KMS-11 (cell line): ENCODE measurements at regions not wholly inside any gene's neighbourhood (a gene's known extent, or its start where the extent isn't known, plus 50 kb on each side); places are given as distances from the start of the nearest gene placed in this dataset.

Experiments
- H2AFZ ChIP-seq: fragments of 200-600 bp; sonication (generic); 2 replicates; pipeline ENCODE4 v1.6.1; 2016; ENCODE audit warnings: antibody characterized with exemption, mixed run types, low read depth
- H3K27ac ChIP-seq: fragments of 200-600 bp; sonication (generic); 2 replicates; pipeline ENCODE4 v1.6.1; 2016; ENCODE audit warnings: mild to moderate bottlenecking, mixed run types
- H3K27me3 ChIP-seq: fragments of 200-600 bp; sonication (generic); 2 replicates; pipeline ENCODE4 v1.6.1; 2017; ENCODE audit warnings: mild to moderate bottlenecking, low read depth, mixed run types, moderate library complexity; ENCODE audit not compliant: insufficient read depth
- H3K36me3 ChIP-seq: fragments of 200-600 bp; sonication (generic); 2 replicates; pipeline ENCODE4 v1.6.1; 2017; ENCODE audit warnings: mild to moderate bottlenecking, mixed run types; ENCODE audit not compliant: insufficient read depth
- H3K4me1 ChIP-seq: fragments of 200-600 bp; sonication (generic); 2 replicates; pipeline ENCODE4 v1.6.1; 2016; ENCODE audit warnings: mild to moderate bottlenecking, low read depth, mixed run types; ENCODE audit not compliant: poor library complexity, severe bottlenecking
- H3K4me2 ChIP-seq: fragments of 200-600 bp; sonication (generic); 2 replicates; pipeline ENCODE4 v1.7.0; 2016; ENCODE audit warnings: mild to moderate bottlenecking, mixed run types
- H3K4me3 ChIP-seq: fragments of 200-600 bp; sonication (generic); IDR thresholded peaks from 2 replicates; pipeline ENCODE4 v1.6.1; 2017; ENCODE audit warnings: low read depth, low read length, mixed read lengths; ENCODE audit not compliant: insufficient read depth
- H3K79me2 ChIP-seq: fragments of 200-600 bp; sonication (generic); 2 replicates; pipeline ENCODE4 v1.6.1; 2016; ENCODE audit warnings: low read depth, mixed run types; ENCODE audit not compliant: insufficient read depth
- H3K9ac ChIP-seq: fragments of 200-600 bp; sonication (generic); 2 replicates; pipeline ENCODE4 v1.6.1; 2016; ENCODE audit warnings: mild to moderate bottlenecking, mixed run types
- H4K20me1 ChIP-seq: fragments of 200-600 bp; sonication (generic); 2 replicates; pipeline ENCODE4 v1.6.1; 2016; ENCODE audit warnings: mild to moderate bottlenecking, mixed run types; ENCODE audit not compliant: insufficient read depth
- TF ChIP-seq, protein P1 (sequence below): fragments of 200-600 bp; sonication (generic); conservative IDR thresholded peaks from 2 replicates; pipeline ENCODE4 v1.6.1; 2017; ENCODE audit warnings: low read depth, mild to moderate bottlenecking, antibody characterized with exemption, low read length, moderate library complexity, mixed read lengths

DNA sequence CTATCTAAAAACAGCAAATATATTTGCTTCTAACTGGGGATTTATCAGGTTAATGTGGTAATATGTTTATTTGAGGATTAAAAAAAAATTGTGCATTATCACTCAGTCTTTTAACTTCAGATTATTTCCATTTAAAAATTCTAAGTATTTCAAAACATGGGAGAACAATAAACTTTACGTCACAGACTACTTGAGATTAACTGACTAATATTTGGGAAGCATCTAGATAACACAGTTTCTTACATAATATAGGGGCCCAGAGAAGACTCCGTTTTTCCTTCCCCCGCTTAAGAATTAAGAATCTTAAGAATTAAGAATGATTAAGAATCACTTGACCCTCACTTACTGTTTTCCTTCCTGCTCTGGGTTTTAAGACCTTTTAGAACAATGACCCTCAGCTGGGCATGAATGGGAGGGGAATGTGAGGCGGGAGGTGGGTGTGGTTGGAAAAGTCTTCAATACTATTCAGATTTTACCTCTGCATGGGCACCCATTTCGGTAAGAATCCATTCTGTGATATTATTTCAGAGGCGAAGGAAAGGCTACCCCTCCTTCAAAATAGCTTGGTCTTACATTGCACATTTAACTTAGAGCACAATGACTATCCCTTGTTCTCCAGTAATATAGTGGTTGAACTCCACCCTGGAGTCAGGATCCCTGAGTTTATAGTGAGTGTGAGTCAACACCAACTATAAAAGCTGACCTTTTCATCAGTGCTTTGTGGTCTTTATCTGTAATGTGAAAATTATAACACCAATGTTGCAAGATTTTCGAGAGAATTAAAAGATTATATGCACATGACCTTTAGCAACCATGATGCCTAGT, 821.3 kb downstream of the USP25 start:
- Histone ChIP-seq H3K36me3 (no peaks in the 10 kb centered on the region), H3K27ac (peak overlapping the region; percentile 8; the same call in 1 of the 2 replicates), H3K4me1 (no peaks in the 10 kb centered on the region), H3K79me2 (no peaks in the 10 kb centered on the region), H2AFZ (no peak overlapping the region), H3K9ac (no peak overlapping the region), H3K4me3 (no peak overlapping the region), H3K27me3 (no peaks in the 10 kb centered on the region), H4K20me1 (no peaks in the 10 kb centered on the region), H3K4me2 (no peak overlapping the region)
- TF ChIP-seq, protein P1, sequence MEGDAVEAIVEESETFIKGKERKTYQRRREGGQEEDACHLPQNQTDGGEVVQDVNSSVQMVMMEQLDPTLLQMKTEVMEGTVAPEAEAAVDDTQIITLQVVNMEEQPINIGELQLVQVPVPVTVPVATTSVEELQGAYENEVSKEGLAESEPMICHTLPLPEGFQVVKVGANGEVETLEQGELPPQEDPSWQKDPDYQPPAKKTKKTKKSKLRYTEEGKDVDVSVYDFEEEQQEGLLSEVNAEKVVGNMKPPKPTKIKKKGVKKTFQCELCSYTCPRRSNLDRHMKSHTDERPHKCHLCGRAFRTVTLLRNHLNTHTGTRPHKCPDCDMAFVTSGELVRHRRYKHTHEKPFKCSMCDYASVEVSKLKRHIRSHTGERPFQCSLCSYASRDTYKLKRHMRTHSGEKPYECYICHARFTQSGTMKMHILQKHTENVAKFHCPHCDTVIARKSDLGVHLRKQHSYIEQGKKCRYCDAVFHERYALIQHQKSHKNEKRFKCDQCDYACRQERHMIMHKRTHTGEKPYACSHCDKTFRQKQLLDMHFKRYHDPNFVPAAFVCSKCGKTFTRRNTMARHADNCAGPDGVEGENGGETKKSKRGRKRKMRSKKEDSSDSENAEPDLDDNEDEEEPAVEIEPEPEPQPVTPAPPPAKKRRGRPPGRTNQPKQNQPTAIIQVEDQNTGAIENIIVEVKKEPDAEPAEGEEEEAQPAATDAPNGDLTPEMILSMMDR: no peak

DNA sequence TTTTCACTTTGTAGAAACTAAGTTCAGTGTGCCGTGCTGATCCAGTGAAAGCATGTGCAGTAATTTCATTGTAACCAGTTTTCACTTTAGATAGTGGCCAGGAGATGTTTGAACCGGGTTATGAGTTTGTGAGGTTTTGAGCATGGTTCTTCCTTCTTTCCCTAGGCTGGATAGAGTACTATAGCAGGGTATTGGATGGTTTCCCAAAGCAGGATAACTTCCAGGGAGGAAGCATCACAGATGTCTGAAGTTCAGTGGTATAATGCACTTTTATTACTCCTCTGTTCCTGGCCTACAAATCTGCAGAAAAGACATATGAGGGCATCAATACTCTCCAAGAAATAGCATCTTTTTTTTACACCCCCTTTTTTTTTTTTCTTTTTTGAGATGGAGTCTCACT, 823.1 kb downstream of the USP25 start:
- H4K20me1 ChIP-seq: no peaks in the 10 kb centered on the region
- no peak overlapping the region for H2AFZ ChIP-seq
- H3K4me2 ChIP-seq: no peak overlapping the region
- TF ChIP-seq, protein P1: no peak
- no peaks in the 10 kb centered on the region for H3K4me1 ChIP-seq
- H3K4me3 ChIP-seq: no peak overlapping the region
- no peak overlapping the region for H3K9ac ChIP-seq
- H3K27ac ChIP-seq: no peak overlapping the region
- no peaks in the 10 kb centered on the region for H3K36me3 ChIP-seq
- no peaks in the 10 kb centered on the region for H3K79me2 ChIP-seq
- H3K27me3 ChIP-seq: no peaks in the 10 kb centered on the region

GRCh38 chr21:16554503-16554902, 824.7 kb downstream of the USP25 start:
- Histone ChIP-seq H3K4me1 (peaks cover 14% of the 10 kb centered on the region), H3K27ac (no peak overlapping the region), H3K9ac (no peak overlapping the region), H3K79me2 (no peaks in the 10 kb centered on the region), H3K4me3 (no peak overlapping the region), H4K20me1 (no peaks in the 10 kb centered on the region), H3K36me3 (no peaks in the 10 kb centered on the region), H2AFZ (no peak overlapping the region), H3K27me3 (no peaks in the 10 kb centered on the region), H3K4me2 (no peak overlapping the region)
- TF ChIP-seq, protein P1: no peak

GRCh38 chr21:16563116-16563515, 833.3 kb downstream of the USP25 start:
- TF ChIP-seq, protein P1: no peak
- Histone ChIP-seq H2AFZ (no peak overlapping the region), H3K27ac (no peak overlapping the region), H3K27me3 (no peaks in the 10 kb centered on the region), H3K36me3 (no peaks in the 10 kb centered on the region), H3K4me2 (no peak overlapping the region), H3K4me3 (no peak overlapping the region), H3K4me1 (peaks cover 38% of the 10 kb centered on the region), H4K20me1 (no peaks in the 10 kb centered on the region), H3K79me2 (no peaks in the 10 kb centered on the region), H3K9ac (no peak overlapping the region)
